ENCODE measurements at regions not wholly inside any gene's neighbourhood (a gene's known extent, or its start where the extent isn't known, plus 50 kb on each side); places are given as distances from the start of the nearest gene placed in this dataset.

- DNase-seq (peak in 1 of 3 donors; percentile 27), ATAC-seq (ENCODE audit: insufficient read depth, low FRiP score) (no peak)
- H3K36me3 ChIP-seq (ENCODE audit: control insufficient read depth in 4 of 4, insufficient read depth in 4 of 4, low read length in 4 of 4) = no peaks in the 10 kb centered on the region
- 79 to 92% methylated on average over 7 of the region's 7 CpGs for WGBS, 2 donors
- H3K27me3 ChIP-seq (ENCODE audit: control insufficient read depth in 3 of 3, insufficient read depth in 3 of 3, low read length in 2 of 3) = peaks cover 0 to 29% (median 10%) of the 10 kb centered on the region in 3 donors
- H3K4me3 ChIP-seq = no peak overlapping the region
- H3K9me3 ChIP-seq (ENCODE audit: control insufficient read depth in 4 of 4, insufficient read depth in 3 of 4, low read length in 3 of 4) = peaks cover 0 to 5% (median 0%) of the 10 kb centered on the region in 4 donors
- H3K4me1 ChIP-seq (ENCODE audit: control insufficient read depth in 5 of 5, insufficient read depth in 5 of 5, low read length in 5 of 5) = no peaks in the 10 kb centered on the region
- no peak overlapping the region for H3K9ac ChIP-seq (ENCODE audit: insufficient read depth in 1 of 2, low read length in 2 of 2)
- no peak overlapping the region for H3K27ac ChIP-seq (ENCODE audit: low read depth in 1 of 2, low read length in 1 of 2)
- TF ChIP-seq, protein P1, sequence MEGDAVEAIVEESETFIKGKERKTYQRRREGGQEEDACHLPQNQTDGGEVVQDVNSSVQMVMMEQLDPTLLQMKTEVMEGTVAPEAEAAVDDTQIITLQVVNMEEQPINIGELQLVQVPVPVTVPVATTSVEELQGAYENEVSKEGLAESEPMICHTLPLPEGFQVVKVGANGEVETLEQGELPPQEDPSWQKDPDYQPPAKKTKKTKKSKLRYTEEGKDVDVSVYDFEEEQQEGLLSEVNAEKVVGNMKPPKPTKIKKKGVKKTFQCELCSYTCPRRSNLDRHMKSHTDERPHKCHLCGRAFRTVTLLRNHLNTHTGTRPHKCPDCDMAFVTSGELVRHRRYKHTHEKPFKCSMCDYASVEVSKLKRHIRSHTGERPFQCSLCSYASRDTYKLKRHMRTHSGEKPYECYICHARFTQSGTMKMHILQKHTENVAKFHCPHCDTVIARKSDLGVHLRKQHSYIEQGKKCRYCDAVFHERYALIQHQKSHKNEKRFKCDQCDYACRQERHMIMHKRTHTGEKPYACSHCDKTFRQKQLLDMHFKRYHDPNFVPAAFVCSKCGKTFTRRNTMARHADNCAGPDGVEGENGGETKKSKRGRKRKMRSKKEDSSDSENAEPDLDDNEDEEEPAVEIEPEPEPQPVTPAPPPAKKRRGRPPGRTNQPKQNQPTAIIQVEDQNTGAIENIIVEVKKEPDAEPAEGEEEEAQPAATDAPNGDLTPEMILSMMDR (IDR thresholded peaks at IDR 0.05; ENCODE audit: control extremely low read depth, extremely low read depth) = no peak
Observed at GRCh38 chrX:8955511-8955910, 78.4 kb downstream of the FAM9B start.

DNA sequence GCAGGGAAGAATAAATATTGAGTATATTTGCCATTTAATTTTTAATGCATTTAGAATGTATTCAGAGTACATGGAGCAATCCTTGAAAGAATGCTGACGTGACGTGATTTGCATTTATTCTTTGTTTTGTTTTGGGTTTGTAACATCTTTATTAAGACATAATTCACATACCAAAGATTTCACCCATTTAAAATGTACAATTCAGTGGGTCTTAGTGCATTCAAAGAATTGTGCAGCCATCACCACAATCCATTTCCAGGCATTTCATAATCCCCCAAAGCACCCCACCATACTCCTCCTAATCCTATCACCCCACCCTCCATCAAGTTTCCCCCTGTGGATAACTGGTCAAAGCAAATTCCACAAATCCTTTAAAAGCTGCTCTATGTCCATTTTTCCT lies 87.4 kb downstream of the FAM9B start:
- no peak for DNase-seq
- WGBS, 2 donors = 72 to 96% methylated on average over 2 of the region's 2 CpGs
- Histone ChIP-seq H3K4me3 (no peak overlapping the region), H3K9me3 (ENCODE audit: control insufficient read depth in 4 of 4, insufficient read depth in 3 of 4, low read length in 3 of 4) (peaks cover 0 to 1% (median 0%) of the 10 kb centered on the region in 4 donors), H3K36me3 (ENCODE audit: control insufficient read depth in 4 of 4, insufficient read depth in 4 of 4, low read length in 4 of 4) (no peaks in the 10 kb centered on the region), H3K4me1 (ENCODE audit: control insufficient read depth in 5 of 5, insufficient read depth in 5 of 5, low read length in 5 of 5) (no peaks in the 10 kb centered on the region), H3K27me3 (ENCODE audit: control insufficient read depth in 3 of 3, insufficient read depth in 3 of 3, low read length in 2 of 3) (peaks cover 0 to 37% (median 6%) of the 10 kb centered on the region in 3 donors), H3K27ac (ENCODE audit: low read depth in 1 of 2, low read length in 1 of 2) (no peak overlapping the region), H3K9ac (ENCODE audit: insufficient read depth in 1 of 2, low read length in 2 of 2) (no peak overlapping the region)
- TF ChIP-seq, protein P1 (IDR thresholded peaks at IDR 0.05; ENCODE audit: control extremely low read depth, extremely low read depth) = no peak
- no peak for ATAC-seq (ENCODE audit: insufficient read depth, low FRiP score)

- Histone ChIP-seq H3K27me3 (ENCODE audit: control insufficient read depth in 3 of 3, insufficient read depth in 3 of 3, low read length in 2 of 3) (peaks cover 0 to 9% (median 0%) of the 10 kb centered on the region in 3 donors), H3K4me1 (ENCODE audit: control insufficient read depth in 5 of 5, insufficient read depth in 5 of 5, low read length in 5 of 5) (no peaks in the 10 kb centered on the region), H3K27ac (ENCODE audit: low read depth in 1 of 2, low read length in 1 of 2) (no peak overlapping the region), H3K36me3 (ENCODE audit: control insufficient read depth in 4 of 4, insufficient read depth in 4 of 4, low read length in 4 of 4) (no peaks in the 10 kb centered on the region), H3K9ac (ENCODE audit: insufficient read depth in 1 of 2, low read length in 2 of 2) (no peak overlapping the region), H3K9me3 (ENCODE audit: control insufficient read depth in 4 of 4, insufficient read depth in 3 of 4, low read length in 3 of 4) (peaks cover 0 to 1% (median 0%) of the 10 kb centered on the region in 4 donors), H3K4me3 (no peak overlapping the region)
- WGBS, 2 donors = 75 to 84% methylated on average over 3 of the region's 3 CpGs
- no peak for DNase-seq
- TF ChIP-seq, protein P1 (IDR thresholded peaks at IDR 0.05; ENCODE audit: control extremely low read depth, extremely low read depth) = no peak
- no peak for ATAC-seq (ENCODE audit: insufficient read depth, low FRiP score)
Observed at GRCh38 chrX:8939322-8939721, 94.6 kb downstream of the FAM9B start.

DNA sequence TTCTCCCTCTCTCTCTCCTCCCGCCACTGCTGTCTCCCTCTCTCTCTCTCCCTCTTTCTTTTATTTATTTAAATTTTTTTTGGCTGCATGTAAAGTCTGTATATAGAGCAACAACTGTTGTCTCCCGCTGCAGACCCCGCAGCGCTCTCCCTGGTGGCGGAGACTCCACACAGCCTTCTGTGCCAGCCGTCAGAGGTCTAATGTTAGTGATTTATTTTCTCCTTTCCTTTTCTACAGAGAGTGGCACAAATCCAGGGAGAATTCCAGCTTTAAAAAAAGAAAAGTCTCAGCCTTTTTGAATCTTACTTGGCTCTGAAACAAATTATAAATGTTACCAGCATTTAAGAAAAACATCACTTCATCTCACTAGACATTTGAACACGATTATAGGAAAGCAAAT lies 106.2 kb downstream of the FAM9B start:
- no peaks in the 10 kb centered on the region for H3K9me3 ChIP-seq (ENCODE audit: control insufficient read depth in 4 of 4, insufficient read depth in 3 of 4, low read length in 3 of 4)
- H3K9ac ChIP-seq (ENCODE audit: insufficient read depth in 1 of 2, low read length in 2 of 2) = no peak overlapping the region
- peaks cover 0 to 4% (median 0%) of the 10 kb centered on the region in 5 donors for H3K4me1 ChIP-seq (ENCODE audit: control insufficient read depth in 5 of 5, insufficient read depth in 5 of 5, low read length in 5 of 5)
- WGBS, 2 donors = 63 to 70% methylated on average over 7 of the region's 7 CpGs
- no peak overlapping the region for H3K27ac ChIP-seq (ENCODE audit: low read depth in 1 of 2, low read length in 1 of 2)
- H3K4me3 ChIP-seq = no peak overlapping the region
- ATAC-seq (ENCODE audit: insufficient read depth, low FRiP score) (no peak), DNase-seq (peak; percentile 68 to 80 (median 80))
- TF ChIP-seq, protein P1 (IDR thresholded peaks at IDR 0.05; ENCODE audit: control extremely low read depth, extremely low read depth) = no peak
- H3K36me3 ChIP-seq (ENCODE audit: control insufficient read depth in 4 of 4, insufficient read depth in 4 of 4, low read length in 4 of 4) = no peaks in the 10 kb centered on the region
- H3K27me3 ChIP-seq (ENCODE audit: control insufficient read depth in 3 of 3, insufficient read depth in 3 of 3, low read length in 2 of 3) = peaks cover 0 to 10% (median 5%) of the 10 kb centered on the region in 3 donors

Data from lung (tissue), 11 donors.